ENCODE measurements at regions not wholly inside any gene's neighbourhood (a gene's known extent, or its start where the extent isn't known, plus 50 kb on each side); places are given as distances from the start of the nearest gene placed in this dataset.
"Not testable (repeated sequence)": the region's sequence is repeated elsewhere in the genome, so short reads cannot be mapped to it uniquely, and the experiment has no call there.

DNA sequence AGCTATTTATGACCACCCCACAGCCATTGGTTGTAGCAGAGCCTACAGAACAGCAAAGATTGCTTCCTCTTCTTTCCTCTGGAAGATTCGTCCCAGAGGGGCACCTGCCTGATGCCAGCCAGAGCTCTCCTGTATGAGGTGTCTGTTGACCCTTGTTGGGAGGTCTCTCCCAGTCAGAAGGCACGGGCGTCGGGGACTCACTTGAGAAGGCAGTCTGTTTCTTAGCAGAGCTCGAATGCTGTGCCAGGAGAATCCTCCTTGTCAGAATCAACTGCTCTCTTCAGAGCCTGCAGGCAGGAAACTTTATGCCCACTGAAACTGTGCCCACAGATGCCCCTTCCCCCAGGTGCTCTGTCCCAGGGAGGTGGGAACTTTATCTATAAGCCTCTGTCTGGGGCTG is 479.5 kb upstream of the IZUMO3 start:
- no peak for DNase-seq

DNA sequence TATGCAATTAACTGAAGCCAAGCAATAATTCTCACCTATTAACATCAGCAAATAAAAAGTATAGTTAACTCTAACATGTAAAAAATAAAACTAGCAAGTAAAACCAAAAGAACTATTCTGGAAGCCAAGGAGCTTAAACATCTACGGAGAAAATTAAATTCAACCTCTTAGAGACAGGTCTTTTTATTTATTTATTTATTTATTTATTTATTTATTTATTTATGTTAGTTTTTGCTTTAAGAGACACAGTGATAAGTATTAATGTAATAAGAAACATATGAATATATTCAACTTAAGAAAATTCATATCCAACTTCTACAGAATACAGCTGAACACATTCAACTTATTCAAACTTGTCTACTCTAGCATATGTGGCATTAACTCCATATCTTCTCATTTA is 472.1 kb upstream of the IZUMO3 start:
- no peak for DNase-seq

DNA sequence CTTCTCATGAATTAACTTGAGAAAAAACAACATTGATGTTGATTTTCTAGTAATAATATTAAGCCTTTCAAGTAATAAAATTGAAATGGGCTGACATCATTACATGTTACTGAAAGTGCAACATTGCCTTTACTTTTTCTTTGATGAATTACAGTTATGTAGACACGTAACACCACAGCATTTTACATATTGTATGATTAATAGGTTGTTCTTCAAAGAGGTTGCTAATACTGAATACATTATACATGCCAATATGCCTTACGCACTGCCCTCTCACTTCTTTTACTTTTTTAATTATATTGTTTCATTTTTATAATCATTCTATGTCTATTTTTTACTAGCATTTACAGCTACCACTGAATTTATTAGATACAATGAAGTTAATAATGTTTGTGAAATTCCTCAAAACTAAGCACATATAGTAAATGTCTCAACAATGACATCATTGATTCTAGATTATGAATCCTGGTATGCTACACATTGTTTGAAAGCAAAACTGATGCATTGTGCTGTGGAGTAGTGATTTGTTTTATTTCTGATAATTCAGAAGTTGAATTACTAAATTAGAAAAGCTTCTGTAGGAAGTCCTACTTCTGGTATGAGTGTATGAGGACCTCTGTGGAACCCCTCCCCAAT is 464.4 kb upstream of the IZUMO3 start:
- no peak for DNase-seq

DNA sequence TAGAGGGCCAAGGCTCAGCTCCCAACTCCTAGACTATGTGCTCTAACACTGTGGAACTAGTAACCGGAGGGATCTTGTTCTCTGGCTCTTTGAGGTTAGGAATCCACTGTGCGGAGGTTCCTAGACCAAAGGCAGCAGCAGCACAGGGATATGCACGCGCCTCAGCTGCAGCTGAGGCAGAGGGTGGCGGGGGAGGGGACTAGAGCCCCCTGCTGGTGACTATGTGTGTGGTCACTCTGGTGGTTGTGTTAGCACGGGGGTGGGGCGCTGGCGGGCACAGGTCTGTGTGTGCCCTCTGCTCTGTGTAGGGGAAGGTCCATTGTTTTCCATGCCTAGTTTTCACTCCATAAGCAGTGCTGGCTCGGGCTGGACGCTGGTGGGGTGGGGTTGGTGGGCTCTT is 458.0 kb upstream of the IZUMO3 start:
- no peak for DNase-seq

DNA sequence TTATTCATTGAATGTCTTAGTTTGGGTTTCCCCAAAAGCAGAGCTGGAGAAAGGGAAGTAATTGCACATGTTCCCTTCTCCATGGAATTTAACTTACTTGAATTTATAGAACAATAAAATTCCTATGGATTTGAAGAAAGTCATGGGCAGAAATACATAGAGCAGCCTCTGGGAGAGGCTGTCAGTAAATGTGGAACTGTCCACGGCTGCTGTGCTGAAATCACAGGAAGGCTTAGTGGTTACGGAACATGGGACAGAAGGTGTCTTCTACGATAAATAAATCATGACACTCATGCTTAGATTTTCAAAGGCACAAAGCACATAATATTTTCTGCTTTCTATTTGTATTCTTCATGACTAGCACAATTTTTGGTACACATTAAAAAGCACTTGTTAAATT is 440.6 kb upstream of the IZUMO3 start:
- DNase-seq, result no peak

DNA sequence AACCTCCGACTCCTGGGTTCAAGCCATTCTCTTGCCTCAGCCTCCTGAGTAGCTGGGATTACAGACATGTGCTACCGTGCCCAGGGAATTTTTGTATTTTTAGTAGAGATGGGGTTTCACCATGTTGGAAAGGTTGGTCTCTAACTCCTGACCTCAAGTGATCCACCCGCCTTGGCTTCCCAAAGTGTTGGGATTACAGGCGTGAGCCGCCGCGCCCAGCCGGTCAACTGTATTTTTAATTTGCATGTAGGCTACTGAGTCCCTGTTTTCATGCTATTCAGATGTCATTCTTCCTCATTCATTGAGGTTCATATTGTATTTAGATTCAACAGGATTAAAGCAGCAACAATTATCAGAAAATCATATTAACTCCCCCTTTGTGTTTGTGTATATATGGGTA is 425.1 kb upstream of the IZUMO3 start:
- not testable (repeated sequence) for DNase-seq

DNA sequence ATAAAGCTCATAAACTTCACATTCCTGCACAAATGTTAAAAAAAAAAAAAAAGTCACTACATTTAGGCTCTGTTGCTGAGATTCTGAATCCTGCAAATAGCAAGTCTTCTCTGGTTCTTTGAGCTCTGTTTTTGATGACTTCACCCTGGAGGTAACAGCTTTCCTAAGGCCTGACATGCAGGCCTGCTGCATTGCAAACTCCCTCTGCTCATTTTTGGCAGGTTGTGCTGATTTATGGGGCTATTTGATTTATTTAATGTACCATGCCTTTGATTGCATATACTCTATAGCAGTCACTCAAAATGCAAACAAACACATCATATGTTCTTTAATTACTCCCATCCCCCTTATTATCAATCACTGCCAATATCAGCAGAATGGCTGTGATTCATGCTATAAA is 416.1 kb upstream of the IZUMO3 start:
- DNase-seq, result no peak

DNA sequence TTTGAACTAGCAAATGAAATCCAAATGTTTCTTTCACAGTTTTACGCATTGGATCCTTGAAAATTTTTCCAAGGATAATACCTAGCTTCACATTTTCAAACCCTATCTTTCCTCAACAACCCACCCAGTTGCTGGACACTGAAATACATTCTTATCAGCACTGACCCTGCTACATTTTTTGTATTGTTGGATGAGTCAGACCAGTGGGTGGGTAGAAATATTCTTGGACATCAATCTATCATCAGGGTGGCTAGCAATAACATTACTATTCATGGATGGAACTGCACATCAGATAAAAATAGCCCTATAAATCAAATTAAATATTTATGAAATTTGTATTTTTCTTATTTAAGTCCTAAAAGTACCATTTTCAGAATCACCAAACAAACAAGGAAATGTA is 407.4 kb upstream of the IZUMO3 start:
- DNase-seq, result no peak

DNA sequence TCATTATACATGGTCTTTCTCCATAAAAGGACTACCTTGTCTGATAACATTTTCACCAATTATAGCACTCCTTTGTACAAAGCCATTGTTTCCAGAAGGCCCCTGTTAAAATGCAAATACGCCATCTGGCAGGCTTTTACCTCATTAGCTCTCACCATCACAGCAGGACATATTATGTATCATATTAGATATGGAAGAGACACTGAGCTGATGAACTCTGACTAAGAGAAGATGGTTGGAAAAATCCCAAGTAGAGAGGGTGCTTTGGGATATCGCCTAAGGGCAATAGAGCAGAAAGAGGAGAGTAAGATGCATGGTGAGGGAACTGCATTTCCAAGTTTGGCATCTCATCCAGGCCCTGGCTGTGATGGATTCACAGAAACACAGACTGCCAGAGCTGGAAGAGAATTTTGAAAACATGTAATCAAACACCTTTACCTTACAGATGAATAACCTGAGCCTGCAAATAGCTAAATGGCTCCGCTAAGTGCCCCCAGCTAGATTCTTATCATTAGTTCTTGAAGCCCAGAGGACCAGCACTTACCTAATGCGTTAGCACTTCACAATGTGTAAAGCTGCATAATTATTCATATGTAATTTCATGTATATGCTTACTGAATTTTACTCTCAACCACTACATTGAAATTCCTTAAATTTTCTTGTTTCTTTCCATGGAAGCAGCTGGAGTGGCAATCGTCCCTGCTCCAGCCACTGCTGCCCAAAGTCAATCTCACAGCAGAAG is 393.6 kb upstream of the IZUMO3 start:
- DNase-seq, result no peak

DNA sequence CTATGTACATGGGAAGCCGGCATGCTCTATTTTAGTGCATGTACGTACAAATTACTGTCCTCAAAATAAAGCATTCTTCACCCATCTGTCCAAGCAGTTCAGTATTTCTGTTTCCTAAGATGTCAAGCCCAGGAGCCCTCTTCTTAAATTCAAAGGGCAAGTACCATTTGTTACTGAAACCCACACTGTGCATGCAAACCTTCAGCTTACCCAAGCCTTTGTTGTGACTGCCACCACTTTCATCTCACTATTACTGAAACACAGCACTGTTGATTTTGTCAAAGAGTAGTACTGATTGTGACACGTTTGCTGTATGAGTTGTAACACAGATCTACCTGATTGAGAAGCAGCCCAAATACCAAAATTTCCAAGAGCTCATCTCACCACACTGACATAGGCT is 390.4 kb upstream of the IZUMO3 start:
- DNase-seq, result no peak

DNA sequence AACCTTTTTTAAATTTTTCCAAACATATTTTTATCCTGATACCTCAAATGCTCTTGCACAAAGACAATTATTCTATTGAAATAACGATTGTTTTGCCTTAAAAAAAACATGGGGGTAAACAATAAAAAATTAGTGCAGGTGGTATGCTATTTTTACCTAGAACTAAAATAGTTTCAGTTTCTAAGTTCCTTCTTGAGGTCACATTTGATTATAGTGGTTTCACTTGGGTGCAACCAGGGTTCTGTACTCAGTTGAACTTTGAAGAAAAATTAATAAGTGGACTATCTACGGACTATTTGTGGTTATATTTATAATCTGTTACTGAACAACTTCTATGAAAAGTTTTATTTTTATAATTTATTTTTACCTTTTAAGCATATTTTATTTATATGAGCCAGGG is 387.1 kb upstream of the IZUMO3 start:
- no peak for DNase-seq

DNA sequence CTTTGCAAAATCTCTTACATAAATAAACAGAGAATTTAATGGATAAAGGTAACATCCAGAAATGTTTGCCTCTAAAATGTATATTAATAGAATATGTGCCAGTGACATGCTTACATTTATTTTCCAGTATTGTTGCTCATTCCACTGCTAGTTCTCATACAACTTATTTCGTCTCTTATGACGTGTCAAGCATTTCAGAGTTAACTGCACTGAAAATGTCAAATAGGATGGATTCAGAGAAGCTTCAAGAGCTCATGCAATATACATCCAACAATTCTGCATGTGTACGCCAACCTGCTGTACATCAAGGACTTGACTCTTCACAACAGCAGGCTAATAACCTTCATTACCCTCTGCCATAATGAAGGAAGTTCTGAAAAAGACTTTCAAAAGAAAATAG is 386.2 kb upstream of the IZUMO3 start:
- no peak for DNase-seq

DNA sequence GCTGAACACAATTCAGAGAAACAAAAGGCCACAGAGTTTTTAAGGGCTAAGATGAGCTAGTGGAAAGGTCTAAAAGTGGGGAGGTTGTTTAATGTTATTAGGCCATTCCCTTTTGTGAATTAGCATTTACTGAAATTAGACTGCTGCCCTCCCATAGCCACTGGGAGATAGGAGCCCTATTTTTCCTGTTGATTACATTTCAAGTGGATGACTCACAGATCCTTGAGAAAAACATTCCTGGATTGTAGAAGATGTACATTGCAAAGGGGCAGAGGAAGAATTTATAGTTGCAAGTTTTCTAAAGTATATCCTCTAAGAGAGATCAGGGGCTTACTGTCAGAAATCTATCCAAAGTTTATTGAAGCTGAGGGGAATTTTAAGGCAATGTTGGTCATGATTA is 367.1 kb upstream of the IZUMO3 start:
- DNase-seq, result no peak

DNA sequence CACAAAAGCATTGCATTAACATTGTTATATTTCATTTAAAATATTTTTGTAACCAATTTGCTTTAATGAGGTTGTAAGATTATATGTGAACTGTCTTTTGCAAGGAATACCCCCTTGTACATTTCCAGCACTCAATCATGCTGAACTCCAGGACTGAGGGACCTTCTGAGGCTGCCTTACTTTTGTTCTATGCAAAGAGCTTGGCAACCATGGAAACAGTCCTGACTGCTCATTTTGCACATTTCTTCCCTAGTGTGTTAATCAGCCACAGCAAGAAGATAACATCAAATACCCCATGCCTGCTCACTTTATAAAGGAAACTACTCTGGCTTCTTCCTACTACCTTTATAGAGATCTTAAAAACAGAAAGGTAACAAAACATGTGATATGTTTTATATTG is 355.6 kb upstream of the IZUMO3 start:
- no peak for DNase-seq

DNA sequence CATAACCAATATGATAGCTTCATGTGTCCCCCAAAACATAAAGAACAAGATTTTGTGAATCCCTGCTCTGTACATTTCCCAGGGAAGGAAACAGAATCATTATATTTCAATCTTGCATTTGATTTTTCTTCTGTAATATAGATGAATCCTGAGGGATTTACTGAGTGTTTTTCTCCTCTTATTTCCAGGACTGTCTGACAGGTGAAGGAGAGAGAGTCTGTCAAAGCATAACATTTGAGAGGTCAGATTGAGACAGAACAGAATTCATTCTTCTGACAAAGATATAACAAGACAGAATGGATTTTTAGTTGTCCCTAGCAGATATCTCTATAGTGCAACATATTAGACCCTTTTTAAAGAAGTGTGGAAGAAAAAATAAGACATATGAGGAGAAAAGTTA is 354.5 kb upstream of the IZUMO3 start:
- DNase-seq, result no peak

DNA sequence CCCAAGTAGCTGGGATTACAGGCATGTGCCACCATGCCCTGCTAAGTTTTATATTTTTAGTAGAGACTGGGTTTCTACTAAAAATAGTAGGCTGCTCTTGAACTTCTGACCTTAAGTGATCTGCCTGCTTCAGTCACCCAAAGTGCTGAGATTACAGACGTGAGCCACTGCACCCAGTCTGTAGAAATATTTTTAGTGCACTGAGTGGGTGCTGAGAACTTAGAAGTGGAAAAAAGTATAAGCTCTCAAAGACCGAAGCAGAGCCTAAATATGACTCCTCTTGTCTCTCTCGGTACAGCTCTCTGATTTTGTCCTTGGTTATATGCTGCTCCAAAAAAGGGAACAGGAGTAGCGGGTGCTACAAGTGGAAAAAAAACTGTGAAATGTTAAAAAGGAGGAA is 353.8 kb upstream of the IZUMO3 start:
- no peak for DNase-seq

DNA sequence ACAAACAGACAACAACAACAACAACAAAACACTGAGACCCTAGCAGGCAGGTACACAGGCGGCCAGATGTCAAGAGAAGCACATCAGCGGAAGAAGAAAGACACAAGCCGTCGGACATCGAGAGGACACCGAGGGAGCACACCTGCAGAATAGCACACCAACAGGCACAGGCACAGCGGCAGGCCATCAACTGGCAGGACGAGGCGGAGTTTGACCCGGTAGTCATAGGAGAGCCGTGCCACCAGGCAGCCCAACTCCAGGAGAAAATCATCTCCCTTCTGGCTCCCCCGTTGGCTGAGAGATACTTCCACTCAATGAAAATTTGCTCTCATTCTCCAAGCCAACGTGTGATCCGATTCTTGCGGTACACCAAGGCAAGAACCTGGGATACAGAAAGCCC is 352.1 kb upstream of the IZUMO3 start:
- no peak for DNase-seq

DNA sequence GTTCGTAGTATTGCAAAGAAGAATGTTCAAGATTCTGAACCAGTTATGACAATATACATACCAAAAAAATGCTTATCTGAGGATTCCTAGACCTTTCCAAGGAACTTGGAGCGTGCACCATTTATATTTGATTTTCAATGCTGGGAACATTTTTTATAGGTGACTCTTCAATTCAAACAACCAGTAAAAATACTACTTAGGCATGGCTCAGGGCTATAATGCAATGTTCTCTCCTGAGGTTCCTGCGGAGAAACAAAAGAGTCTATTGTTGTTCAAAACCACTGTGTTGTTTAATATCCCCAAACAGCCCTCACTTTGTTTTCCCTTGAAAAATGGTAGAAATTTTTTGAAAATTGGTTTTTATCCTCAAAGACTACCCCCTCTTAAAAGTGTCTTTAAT is 335.7 kb upstream of the IZUMO3 start:
- no peak for DNase-seq

DNA sequence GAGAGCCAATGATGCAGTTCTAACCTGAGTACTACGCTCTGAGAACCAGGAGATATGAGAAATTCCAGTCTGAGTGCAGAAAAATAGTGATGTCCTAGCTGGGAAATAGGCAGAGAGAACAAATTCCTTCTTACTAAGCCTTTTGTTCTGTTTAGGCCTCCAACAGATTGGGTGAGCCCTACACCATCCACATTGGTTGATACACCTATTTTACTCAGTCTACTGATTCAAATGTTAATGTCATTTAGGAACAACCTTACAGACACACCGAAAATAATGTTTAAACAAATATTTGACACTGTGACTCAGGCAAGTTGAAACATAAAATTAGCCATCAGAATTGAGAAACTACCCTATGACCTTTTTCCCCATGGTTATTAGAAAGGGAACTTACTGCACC is 333.9 kb upstream of the IZUMO3 start:
- no peak for DNase-seq

DNA sequence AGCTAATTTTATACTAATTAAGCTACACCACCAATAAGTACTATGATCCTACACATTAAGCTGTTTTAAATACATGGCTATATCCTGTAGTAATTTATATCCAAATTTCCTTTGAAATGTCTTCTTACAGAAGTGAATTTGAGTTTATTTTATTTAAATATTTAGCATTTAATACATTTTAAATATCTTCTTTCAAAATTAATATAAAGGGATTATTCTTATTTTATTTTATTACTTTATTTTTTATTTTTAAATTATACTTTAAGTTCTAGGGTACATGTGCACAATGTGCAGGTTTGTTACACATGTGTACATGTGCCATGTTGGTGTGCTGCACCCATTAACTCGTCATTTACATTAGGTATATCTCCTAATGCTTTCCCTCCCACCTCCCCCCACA is 310.9 kb upstream of the IZUMO3 start:
- not testable (repeated sequence) for DNase-seq

DNA sequence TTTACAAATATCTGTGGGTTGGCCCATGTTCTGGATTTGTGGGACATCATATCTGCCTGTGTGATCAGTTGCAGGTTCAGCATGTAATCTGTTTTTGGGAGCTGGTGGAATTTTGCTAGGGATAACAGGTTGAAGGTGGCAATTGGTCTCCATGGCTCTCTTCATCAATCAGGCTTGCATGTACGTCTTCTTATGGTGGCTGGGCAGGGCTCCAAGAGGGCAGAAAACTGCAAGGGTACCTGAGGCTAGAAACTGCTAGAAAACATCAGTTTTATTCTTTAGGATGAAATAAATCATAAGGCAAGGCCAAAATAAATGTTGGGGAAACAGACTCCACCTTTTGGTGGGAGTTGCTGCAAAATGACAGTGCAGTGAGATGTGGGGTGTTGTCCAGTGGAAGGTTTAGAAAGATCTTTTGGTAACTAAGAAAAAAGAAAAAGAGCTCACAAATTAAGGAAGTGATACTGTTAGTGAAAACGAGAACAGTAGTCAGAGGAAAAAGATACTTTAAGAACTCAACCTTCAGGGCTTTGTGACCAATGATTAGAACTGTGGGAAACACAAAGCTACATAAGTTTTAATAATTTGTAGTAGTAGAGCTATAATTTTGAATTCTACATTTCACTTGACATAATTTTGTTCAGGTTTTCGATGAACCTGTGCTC is 300.7 kb upstream of the IZUMO3 start:
- DNase-seq, result no peak

DNA sequence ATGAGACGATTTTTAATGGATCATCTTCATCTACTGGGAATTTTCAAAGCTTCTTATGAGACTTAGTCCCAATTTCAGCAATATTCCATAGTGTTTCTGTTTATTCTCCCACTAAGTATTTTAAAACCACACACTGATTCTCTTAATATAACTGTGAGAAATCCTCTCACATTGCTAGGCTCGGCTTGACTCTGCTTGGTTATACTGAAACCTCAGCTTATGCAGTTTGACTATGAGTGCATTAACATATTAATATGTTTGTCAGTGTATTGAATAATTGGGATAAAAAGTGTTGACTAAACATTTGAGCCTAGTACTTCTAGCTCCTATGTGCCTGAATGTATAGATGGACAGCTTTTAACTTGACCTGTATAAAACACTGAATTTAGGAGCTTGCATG is 298.5 kb upstream of the IZUMO3 start:
- no peak for DNase-seq

DNA sequence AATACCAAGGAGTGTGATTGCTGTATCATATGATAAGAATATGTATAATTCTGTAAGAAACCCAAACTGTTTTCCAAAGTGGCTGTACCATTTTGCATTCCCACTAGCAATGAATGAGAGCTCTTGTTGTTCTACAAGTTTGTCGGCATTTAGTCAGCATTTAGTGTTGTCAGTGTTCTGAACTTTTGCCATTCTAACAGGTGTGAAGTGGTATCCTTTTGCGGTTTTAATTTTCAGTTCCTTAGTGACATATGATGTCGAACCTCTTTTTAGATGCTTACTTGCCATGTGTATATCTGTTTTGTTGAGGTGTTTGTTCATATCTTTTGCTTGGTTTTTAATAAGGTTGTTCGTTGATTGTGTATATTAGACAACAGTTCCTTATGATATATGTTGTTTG is 296.3 kb upstream of the IZUMO3 start:
- DNase-seq, result no peak

DNA sequence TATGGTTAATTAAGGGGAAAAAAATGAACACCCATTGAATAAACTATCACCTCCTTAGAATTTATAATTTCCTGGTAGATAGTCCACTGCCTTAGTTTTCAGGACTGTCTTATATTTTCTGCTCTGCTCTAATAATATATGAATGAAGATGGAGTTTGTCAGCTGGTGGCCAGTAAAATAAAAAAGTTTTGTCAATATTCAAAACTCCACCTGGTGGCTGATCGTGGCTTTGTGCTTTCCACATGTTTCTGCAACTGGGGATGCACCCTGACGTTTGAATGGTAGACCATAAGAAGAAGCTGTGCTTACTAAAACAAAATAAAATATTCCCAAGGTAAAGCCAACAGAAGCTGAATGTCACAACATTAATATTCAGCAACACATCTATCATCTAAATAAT is 286.6 kb upstream of the IZUMO3 start:
- no peak for DNase-seq

DNA sequence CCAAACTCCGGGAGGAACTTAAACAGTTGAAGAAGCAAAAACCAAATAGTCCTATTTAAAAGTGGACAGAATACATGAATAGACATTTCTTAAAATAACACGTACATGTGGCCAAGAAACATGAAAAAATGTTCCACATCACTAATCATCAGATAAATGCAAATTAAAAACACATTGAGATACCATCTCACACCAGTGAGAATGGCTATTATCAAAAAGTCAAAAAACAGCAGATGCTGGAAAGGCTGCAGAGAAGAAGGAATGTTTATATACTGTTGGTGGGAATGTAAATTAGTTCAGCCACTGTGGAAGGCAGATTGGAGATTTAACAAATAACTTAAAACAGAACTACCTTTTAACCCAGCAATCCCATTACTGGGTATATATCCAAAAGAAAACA is 283.0 kb upstream of the IZUMO3 start:
- no peak for DNase-seq
